Neural cell (in vitro differentiated cells): ENCODE measurements at regions not wholly inside any gene's neighbourhood (a gene's known extent, or its start where the extent isn't known, plus 50 kb on each side); places are given as distances from the start of the nearest gene placed in this dataset.

Experiments used
- H2AFZ ChIP-seq: fragments of 200-600, 300-800 bp; sonication (generic), shearing (Covaris generic); 2 replicates; pipeline ENCODE4 v1.6.0; 2014; ENCODE audit warnings: low read depth, mild to moderate bottlenecking, antibody characterized with exemption, low read length, moderate library complexity
- H3F3A ChIP-seq: fragments of 200-600 bp; shearing (Covaris generic); 2 replicates; pipeline ENCODE4 v1.6.1; 2016; ENCODE audit warnings: mild to moderate bottlenecking, moderate library complexity, mixed read lengths, antibody characterized with exemption, low read length; ENCODE audit not compliant: insufficient read depth, poor library complexity, severe bottlenecking
- H3K27ac ChIP-seq: fragments of 200-600, 300-800 bp; sonication (generic), shearing (Covaris generic); 2 replicates; pipeline ENCODE4 v1.5.1; 2014; ENCODE audit warnings: mild to moderate bottlenecking, low read length, moderate library complexity
- H3K27me3 ChIP-seq: fragments of 300-800, 200-600 bp; sonication (generic), shearing (Covaris generic); 2 replicates; pipeline ENCODE4 v1.6.0; 2014; ENCODE audit warnings: mild to moderate bottlenecking, low read depth, low read length, moderate library complexity; ENCODE audit not compliant: insufficient read depth
- H3K36me3 ChIP-seq: fragments of 300-800, 200-600 bp; sonication (generic), shearing (Covaris generic); 2 replicates; pipeline ENCODE4 v1.5.1; 2014; ENCODE audit warnings: mild to moderate bottlenecking, antibody characterized with exemption, low read length, moderate library complexity; ENCODE audit not compliant: insufficient read depth
- H3K4me2 ChIP-seq: fragments of 300-800, 200-600 bp; sonication (generic), shearing (Covaris generic); 2 replicates; pipeline ENCODE4 v1.6.0; 2014; ENCODE audit warnings: mild to moderate bottlenecking, low read length
- H3K4me3 ChIP-seq: fragments of 300-800, 200-600 bp; sonication (generic), shearing (Covaris generic); 2 replicates; pipeline ENCODE4 v1.5.1; 2014; ENCODE audit warnings: mild to moderate bottlenecking, low read length, moderate library complexity
- H3K79me2 ChIP-seq: fragments of 200-600 bp; shearing (Covaris generic); replicated peaks from 2 replicates; pipeline ENCODE4 v1.6.0; 2014; ENCODE audit warnings: mild to moderate bottlenecking, low read length, moderate library complexity; ENCODE audit not compliant: insufficient read depth
- H3K9ac ChIP-seq: fragments of 300-800, 200-600 bp; sonication (generic), shearing (Covaris generic); 2 replicates; pipeline ENCODE4 v1.6.1; 2016; ENCODE audit warnings: mild to moderate bottlenecking, low read length, mixed read lengths
- H3K9me2 ChIP-seq: fragments of 200-600 bp; shearing (Covaris generic); 2 replicates; pipeline ENCODE4 v1.6.1; 2016; ENCODE audit warnings: mild to moderate bottlenecking, low read length, mixed read lengths; ENCODE audit not compliant: insufficient read depth
- H3K9me3 ChIP-seq: fragments of 200-600, 300-800 bp; sonication (generic), shearing (Covaris generic); 2 replicates; pipeline ENCODE4 v1.6.1; 2016; ENCODE audit warnings: mild to moderate bottlenecking, mixed run types, low read length, moderate library complexity, mixed read lengths
- H4K20me1 ChIP-seq: fragments of 200-600 bp; shearing (Covaris generic); 2 replicates; pipeline ENCODE4 v1.6.1; 2016; ENCODE audit warnings: mild to moderate bottlenecking, mixed run types; ENCODE audit not compliant: insufficient read depth
- CTCF ChIP-seq: fragments of 450-650 bp; IDR thresholded peaks from 2 replicates; pipeline ENCODE4 v1.5.1; 2014; ENCODE audit warnings: antibody characterized with exemption, mild to moderate bottlenecking, moderate library complexity; ENCODE audit not compliant: poor library complexity, severe bottlenecking
- EP300 ChIP-seq: fragments of 450-650 bp; conservative IDR thresholded peaks from 2 replicates; pipeline ENCODE4 v1.6.1; 2014; ENCODE audit warnings: antibody characterized with exemption, mild to moderate bottlenecking, moderate library complexity; ENCODE audit not compliant: poor library complexity, severe bottlenecking
- EZH2 ChIP-seq: fragments of 200-600, 300-800 bp; shearing (Covaris generic), sonication (generic); IDR thresholded peaks from 2 replicates; pipeline ENCODE4 v1.6.1; 2014; ENCODE audit warnings: antibody characterized with exemption, low read length, borderline replicate concordance, mild to moderate bottlenecking; ENCODE audit not compliant: insufficient read depth, poor library complexity, severe bottlenecking
- MXI1 ChIP-seq: fragments of 450-650 bp; conservative IDR thresholded peaks from 2 replicates; pipeline ENCODE4 v1.6.1; 2014; ENCODE audit warnings: antibody characterized with exemption, mild to moderate bottlenecking; ENCODE audit not compliant: poor library complexity, severe bottlenecking
- POLR2AphosphoS5 ChIP-seq: IDR thresholded peaks from 2 replicates; pipeline ENCODE4 v1.6.1; 2012
- RAD21 ChIP-seq: fragments of 450-650 bp; conservative IDR thresholded peaks from 2 replicates; pipeline ENCODE4 v1.6.1; 2014; ENCODE audit warnings: antibody characterized with exemption, mild to moderate bottlenecking, moderate library complexity
- REST ChIP-seq: IDR thresholded peaks from 2 replicates; pipeline ENCODE4 v1.6.1; 2012; ENCODE audit warnings: borderline replicate concordance
- SMC3 ChIP-seq: fragments of 450-650 bp; conservative IDR thresholded peaks from 2 replicates; pipeline ENCODE4 v1.6.1; 2014; ENCODE audit warnings: antibody characterized with exemption, mild to moderate bottlenecking, moderate library complexity; ENCODE audit not compliant: poor library complexity
- TAF1 ChIP-seq: IDR thresholded peaks from 2 replicates; pipeline ENCODE4 v1.6.1; 2012; ENCODE audit warnings: low read depth

- Histone ChIP-seq H3K4me2 (no peak overlapping the region), H3K4me3 (no peak overlapping the region), H2AFZ (no peak overlapping the region), H3K9me2 (no peaks in the 10 kb centered on the region), H3K36me3 (no peaks in the 10 kb centered on the region), H4K20me1 (no peaks in the 10 kb centered on the region), H3K27ac (no peak overlapping the region), H3K9ac (no peak overlapping the region), H3K27me3 (no peaks in the 10 kb centered on the region), H3F3A (no peaks in the 10 kb centered on the region), H3K79me2 (no peaks in the 10 kb centered on the region), H3K9me3 (no peaks in the 10 kb centered on the region)
- TF ChIP-seq EZH2 (no peak), MXI1 (no peak), CTCF (no peak), EP300 (no peak), REST (no peak), RAD21 (no peak), SMC3 (no peak), TAF1 (no peak), POLR2AphosphoS5 (no peak)
Measured at GRCh38 chr15:46117071-46117470, 482.2 kb downstream of the SQOR start.

GRCh38 chr15:46120713-46121112 lies 485.9 kb downstream of the SQOR start:
- H3K4me3 ChIP-seq: no peak overlapping the region
- no peaks in the 10 kb centered on the region for H3K27me3 ChIP-seq
- H4K20me1 ChIP-seq: no peaks in the 10 kb centered on the region
- H3K27ac ChIP-seq: no peak overlapping the region
- no peaks in the 10 kb centered on the region for H3K36me3 ChIP-seq
- no peaks in the 10 kb centered on the region for H3F3A ChIP-seq
- no peak overlapping the region for H3K4me2 ChIP-seq
- H3K9me3 ChIP-seq: no peaks in the 10 kb centered on the region
- H3K9ac ChIP-seq: no peak overlapping the region
- TF ChIP-seq SMC3 (no peak), REST (no peak), EZH2 (no peak), EP300 (no peak), MXI1 (no peak), POLR2AphosphoS5 (no peak), RAD21 (no peak), TAF1 (no peak), CTCF (no peak)
- no peak overlapping the region for H2AFZ ChIP-seq
- no peaks in the 10 kb centered on the region for H3K79me2 ChIP-seq
- H3K9me2 ChIP-seq: no peaks in the 10 kb centered on the region
